CD14-positive monocyte (primary cell): ENCODE measurements at regions not wholly inside any gene's neighbourhood (a gene's known extent, or its start where the extent isn't known, plus 50 kb on each side); places are given as distances from the start of the nearest gene placed in this dataset.

ENCODE experiments used
- DNase-seq, 3 donors: peaks; one replicate each; pipeline ENCODE4 v3.0.0-alpha.2; 2011 to 2022
- H2AFZ ChIP-seq: 2 replicates; pipeline ENCODE4 v1.6.0; 2012; ENCODE audit warnings: mild to moderate bottlenecking, low read depth, low read length, inconsistent platforms; ENCODE audit not compliant: insufficient read depth, poor library complexity, severe bottlenecking
- H3K27ac ChIP-seq, 2 donors: 1 replicate in 1 of 2; 2 replicates in 1 of 2; pipeline ENCODE4 v1.5.1; 2012 to 2013; ENCODE audit warnings: low read length in 2 of 2, control low read depth in 1 of 2, inconsistent platforms in 1 of 2, low read depth in 1 of 2, mild to moderate bottlenecking in 1 of 2
- H3K27me3 ChIP-seq, 2 donors: one replicate each; pipeline versions ENCODE4 v1.6.0 to v1.6.1; 2011 to 2013; ENCODE audit warnings: low read length in 2 of 2; ENCODE audit not compliant: control insufficient read depth in 2 of 2, insufficient read depth in 2 of 2
- H3K36me3 ChIP-seq, 2 donors: replicated peaks in 1 of 2; 1 replicate in 1 of 2; 2 replicates in 1 of 2; pipeline versions ENCODE4 v1.5.1 to v1.6.1; 2012 to 2013; ENCODE audit warnings: low read length in 2 of 2, control low read depth in 1 of 2, inconsistent platforms in 1 of 2, mild to moderate bottlenecking in 1 of 2; ENCODE audit not compliant: insufficient read depth in 2 of 2, control insufficient read depth in 1 of 2
- H3K4me1 ChIP-seq, 2 donors: 1 replicate in 1 of 2; 2 replicates in 1 of 2; pipeline versions ENCODE4 v1.5.1 to v1.6.1; 2012 to 2013; ENCODE audit warnings: low read length in 2 of 2, control low read depth in 1 of 2, inconsistent platforms in 1 of 2, mild to moderate bottlenecking in 1 of 2, moderate library complexity in 1 of 2; ENCODE audit not compliant: insufficient read depth in 2 of 2, control insufficient read depth in 1 of 2
- H3K4me2 ChIP-seq: replicated peaks from 2 replicates; pipeline ENCODE3; 2012; ENCODE audit warnings: low read length, moderate library complexity, mild to moderate bottlenecking; ENCODE audit not compliant: poor library complexity, severe bottlenecking; ENCODE audit errors: extremely low read depth
- H3K4me3 ChIP-seq, 3 experiments: fragments of 200-600 bp in 1 of 3; sonication (generic) in 1 of 3; replicated peaks in 1 of 3; 1 replicate in 2 of 3; 2 replicates in 1 of 3; pipeline ENCODE4 v1.5.1; 2011 to 2013; ENCODE audit warnings: low read length in 3 of 3, mild to moderate bottlenecking in 3 of 3, control low read depth in 2 of 3, low read depth in 2 of 3, inconsistent platforms in 1 of 3, moderate library complexity in 1 of 3
- H3K79me2 ChIP-seq: 2 replicates; pipeline ENCODE4 v1.6.0; 2012; ENCODE audit warnings: mild to moderate bottlenecking, control low read depth, inconsistent platforms, low read length, moderate library complexity; ENCODE audit not compliant: insufficient read depth
- H3K9ac ChIP-seq: 2 replicates; pipeline ENCODE4 v1.6.0; 2017; ENCODE audit warnings: low read length, mild to moderate bottlenecking; ENCODE audit not compliant: insufficient read depth, poor library complexity, severe bottlenecking
- H3K9me3 ChIP-seq, 2 donors: replicated peaks in 1 of 2; 1 replicate in 1 of 2; 2 replicates in 1 of 2; pipeline versions ENCODE4 v1.5.1 to v1.6.1; 2012 to 2013; ENCODE audit warnings: low read length in 2 of 2, control low read depth in 1 of 2; ENCODE audit not compliant: control insufficient read depth in 1 of 2, insufficient read depth in 1 of 2
- H4K20me1 ChIP-seq: 2 replicates; pipeline ENCODE4 v1.6.0; 2012; ENCODE audit warnings: mild to moderate bottlenecking, low read length, control low read depth, moderate library complexity; ENCODE audit not compliant: insufficient read depth
- H3K27ac Mint-ChIP-seq, 7 donors: one replicate each; pipeline ENCODE4 v1.8.0; 2020; ENCODE audit warnings: mild to moderate bottlenecking in 7 of 7, mixed read lengths in 7 of 7, moderate library complexity in 6 of 7, inconsistent platforms in 2 of 7
- H3K27me3 Mint-ChIP-seq, 3 donors: one replicate each; pipeline ENCODE4 v1.8.0; 2021 to 2022; ENCODE audit warnings: low read depth in 3 of 3, mild to moderate bottlenecking in 3 of 3, mixed read lengths in 3 of 3, moderate library complexity in 3 of 3, inconsistent platforms in 1 of 3
- H3K36me3 Mint-ChIP-seq, 2 donors: one replicate each; pipeline ENCODE4 v1.8.0; 2020; ENCODE audit warnings: mixed read lengths in 2 of 2, inconsistent platforms in 1 of 2, mild to moderate bottlenecking in 1 of 2
- H3K4me1 Mint-ChIP-seq: one replicate; pipeline ENCODE4 v1.8.0; 2020; ENCODE audit warnings: mild to moderate bottlenecking, mixed read lengths
- H3K4me3 Mint-ChIP-seq, 2 donors: one replicate each; pipeline ENCODE4 v1.8.0; 2020; ENCODE audit warnings: mild to moderate bottlenecking in 2 of 2, mixed read lengths in 2 of 2, moderate library complexity in 1 of 2
- H3K9me3 Mint-ChIP-seq, 7 donors: one replicate each; pipeline ENCODE4 v1.8.0; 2020 to 2022; ENCODE audit warnings: mixed read lengths in 7 of 7, mild to moderate bottlenecking in 6 of 7, moderate library complexity in 6 of 7, inconsistent platforms in 2 of 7
- CTCF ChIP-seq: fragments of 200-600 bp; IDR thresholded peaks from one replicate; pipeline ENCODE4 v1.8.0; 2022; ENCODE audit warnings: antibody characterized with exemption, mild to moderate bottlenecking
- WGBS: methylation state at CpG from one replicate; pipeline ENCODE4 v1.1.5; 2013; ENCODE audit warnings: missing lambda C conversion rate; ENCODE audit not compliant: insufficient coverage; 5-methylcytosine and 5-hydroxymethylcytosine counted together
- intact Hi-C, 2 donors: fragments of 100-400 bp; cut with micrococcal nuclease; formaldehyde crosslinking; loops; one replicate each; pipeline versions ENCODE4 v1.15.0 to v1.15.1; 2023

GRCh38 chr9:134566936-134567335 is 74.7 kb upstream of the COL5A1 start:
- 96% methylated on average over 4 of the region's 5 CpGs for WGBS

DNA sequence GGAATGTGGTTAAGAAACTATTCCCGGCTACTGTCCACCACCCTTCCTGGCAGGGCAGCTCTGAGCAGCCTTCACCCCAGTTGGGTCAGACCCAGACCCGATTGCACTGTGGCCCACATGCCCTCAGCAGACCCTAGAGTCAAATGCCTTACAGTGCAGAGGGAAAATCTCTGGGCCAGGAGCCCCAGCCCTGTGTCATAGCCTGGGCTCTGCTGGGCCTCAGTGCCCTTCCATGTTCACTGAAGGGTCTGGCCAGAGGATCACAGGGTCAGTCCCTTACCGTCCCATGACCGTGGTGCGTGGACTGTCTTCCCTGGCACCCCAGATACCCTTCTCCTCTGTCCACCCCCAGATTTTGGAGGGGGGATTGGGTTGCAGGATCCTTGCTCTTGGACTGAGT is 73.5 kb upstream of the COL5A1 start:
- Mint-ChIP-seq H3K27ac (no peak overlapping the region), H3K9me3 (peaks cover 4 to 25% (median 13%) of the 10 kb centered on the region in 7 donors), H3K36me3 (no peaks in the 10 kb centered on the region), H3K4me1 (no peaks in the 10 kb centered on the region), H3K27me3 (peaks cover 2 to 13% (median 3%) of the 10 kb centered on the region in 3 donors), H3K4me3 (peak overlapping the region in 1 of 2 donors; percentile 12)
- DNase-seq = no peak
- H3K4me2 ChIP-seq = no peak overlapping the region
- no peak overlapping the region for H3K9ac ChIP-seq
- no peak overlapping the region for H3K27ac ChIP-seq
- H2AFZ ChIP-seq = no peak overlapping the region
- no peaks in the 10 kb centered on the region for H3K36me3 ChIP-seq
- no peaks in the 10 kb centered on the region for H3K27me3 ChIP-seq
- H3K9me3 ChIP-seq = peaks cover 11 to 24% of the 10 kb centered on the region in 2 donors
- H3K4me3 ChIP-seq = no peak overlapping the region
- WGBS = 83% methylated on average over 2 of the region's 5 CpGs
- TF ChIP-seq CTCF = no peak
- intact Hi-C loops = no loop called here
- no peaks in the 10 kb centered on the region for H3K79me2 ChIP-seq
- no peaks in the 10 kb centered on the region for H3K4me1 ChIP-seq
- H4K20me1 ChIP-seq = no peaks in the 10 kb centered on the region

More at GRCh38 chr9:134566936-134567335, 74.7 kb upstream of the COL5A1 start:
- Histone ChIP-seq H4K20me1 (no peaks in the 10 kb centered on the region), H3K27ac (no peak overlapping the region), H3K36me3 (no peaks in the 10 kb centered on the region), H3K9me3 (peaks cover 11 to 24% of the 10 kb centered on the region in 2 donors), H3K4me2 (no peak overlapping the region), H3K9ac (no peak overlapping the region), H2AFZ (no peak overlapping the region), H3K4me1 (no peaks in the 10 kb centered on the region), H3K27me3 (no peaks in the 10 kb centered on the region), H3K4me3 (no peak overlapping the region), H3K79me2 (no peaks in the 10 kb centered on the region)
- no peak for TF ChIP-seq CTCF
- Mint-ChIP-seq H3K4me1 (no peaks in the 10 kb centered on the region), H3K4me3 (no peak overlapping the region), H3K36me3 (no peaks in the 10 kb centered on the region), H3K27ac (no peak overlapping the region), H3K9me3 (peaks cover 4 to 29% (median 13%) of the 10 kb centered on the region in 7 donors), H3K27me3 (peaks cover 3 to 17% (median 5%) of the 10 kb centered on the region in 3 donors)
- intact Hi-C loops = no loop called here
- no peak for DNase-seq
